ENCODE measurements at regions not wholly inside any gene's neighbourhood (a gene's known extent, or its start where the extent isn't known, plus 50 kb on each side); places are given as distances from the start of the nearest gene placed in this dataset.
"Not testable (repeated sequence)": the region's sequence is repeated elsewhere in the genome, so short reads cannot be mapped to it uniquely, and the experiment has no call there.

DNA sequence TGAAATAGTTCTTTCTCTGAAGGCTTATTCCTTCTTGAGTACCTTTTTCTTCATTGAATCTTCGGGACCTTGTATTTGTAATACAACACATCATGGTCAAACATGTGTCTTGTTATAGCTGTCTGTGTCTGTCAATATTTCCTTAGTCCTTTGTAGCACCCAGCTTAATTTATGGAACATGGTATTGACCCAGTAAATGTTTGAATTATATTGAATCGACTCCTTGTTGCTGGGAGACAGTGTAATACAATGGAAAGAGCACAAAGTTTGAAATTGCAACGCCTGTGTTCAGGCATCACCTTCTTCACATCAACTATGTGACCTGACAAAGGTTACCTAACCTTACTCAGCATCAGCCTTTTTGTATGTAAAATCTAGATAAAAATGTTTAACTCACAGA lies 267.2 kb upstream of the CYRIA start:
- H3K4me1 ChIP-seq = no peaks in the 10 kb centered on the region
- DNase-seq = no peak
- WGBS, 2 donors = 27 to 64% methylated on average over 3 of the region's 3 CpGs

DNA sequence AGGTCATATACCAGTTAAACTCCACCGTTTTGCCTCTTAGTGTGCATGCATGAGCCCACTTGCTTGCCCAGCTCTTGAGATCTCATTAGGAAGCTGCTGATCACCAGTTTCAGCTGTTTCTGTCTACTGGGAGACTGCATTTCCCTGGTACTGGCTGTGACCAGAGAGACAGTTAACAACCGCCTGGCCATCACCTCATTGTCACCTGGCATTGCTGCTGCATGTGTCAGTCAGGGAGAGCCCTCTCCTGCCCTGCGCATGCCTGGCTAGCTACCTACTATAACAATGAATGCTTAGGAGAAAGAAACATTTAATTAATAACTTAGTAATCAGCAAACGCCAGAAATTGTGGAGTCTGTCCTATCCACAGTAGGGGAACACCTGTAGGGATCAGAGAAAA lies 265.8 kb upstream of the CYRIA start:
- no peaks in the 10 kb centered on the region for H3K36me3 ChIP-seq
- no peak for TF ChIP-seq EP300 (IDR thresholded peaks at IDR 0.05)
- no peak for TF ChIP-seq POLR2AphosphoS5 (IDR thresholded peaks at IDR 0.05)
- TF ChIP-seq, protein P1, sequence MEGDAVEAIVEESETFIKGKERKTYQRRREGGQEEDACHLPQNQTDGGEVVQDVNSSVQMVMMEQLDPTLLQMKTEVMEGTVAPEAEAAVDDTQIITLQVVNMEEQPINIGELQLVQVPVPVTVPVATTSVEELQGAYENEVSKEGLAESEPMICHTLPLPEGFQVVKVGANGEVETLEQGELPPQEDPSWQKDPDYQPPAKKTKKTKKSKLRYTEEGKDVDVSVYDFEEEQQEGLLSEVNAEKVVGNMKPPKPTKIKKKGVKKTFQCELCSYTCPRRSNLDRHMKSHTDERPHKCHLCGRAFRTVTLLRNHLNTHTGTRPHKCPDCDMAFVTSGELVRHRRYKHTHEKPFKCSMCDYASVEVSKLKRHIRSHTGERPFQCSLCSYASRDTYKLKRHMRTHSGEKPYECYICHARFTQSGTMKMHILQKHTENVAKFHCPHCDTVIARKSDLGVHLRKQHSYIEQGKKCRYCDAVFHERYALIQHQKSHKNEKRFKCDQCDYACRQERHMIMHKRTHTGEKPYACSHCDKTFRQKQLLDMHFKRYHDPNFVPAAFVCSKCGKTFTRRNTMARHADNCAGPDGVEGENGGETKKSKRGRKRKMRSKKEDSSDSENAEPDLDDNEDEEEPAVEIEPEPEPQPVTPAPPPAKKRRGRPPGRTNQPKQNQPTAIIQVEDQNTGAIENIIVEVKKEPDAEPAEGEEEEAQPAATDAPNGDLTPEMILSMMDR (IDR thresholded peaks at IDR 0.05) = no peak
- TF ChIP-seq POLR2A (IDR thresholded peaks at IDR 0.05) = no peak
- H3K4me1 ChIP-seq = no peaks in the 10 kb centered on the region
- no peaks in the 10 kb centered on the region for H3K27me3 ChIP-seq
- H3K9me3 ChIP-seq = no peaks in the 10 kb centered on the region
- WGBS, 2 donors = 61 to 79% methylated on average over 4 of the region's 4 CpGs
- no peak overlapping the region for H3K4me3 ChIP-seq
- intact Hi-C loops (cut with DNase I) = no loop called here
- H3K27ac ChIP-seq = no peak overlapping the region
- no peak for DNase-seq

More for the DNA sequence above, 267.2 kb upstream of the CYRIA start:
- no peaks in the 10 kb centered on the region for H3K9me3 ChIP-seq
- no peak overlapping the region for H3K27ac ChIP-seq
- intact Hi-C loops (cut with DNase I) = no loop called here
- H3K27me3 ChIP-seq = no peaks in the 10 kb centered on the region
- TF ChIP-seq POLR2A (IDR thresholded peaks at IDR 0.05) = no peak
- no peak for TF ChIP-seq EP300 (IDR thresholded peaks at IDR 0.05)
- TF ChIP-seq POLR2AphosphoS5 (IDR thresholded peaks at IDR 0.05) = no peak
- TF ChIP-seq, protein P1 (IDR thresholded peaks at IDR 0.05) = no peak
- H3K4me3 ChIP-seq = no peak overlapping the region
- no peaks in the 10 kb centered on the region for H3K36me3 ChIP-seq

DNA sequence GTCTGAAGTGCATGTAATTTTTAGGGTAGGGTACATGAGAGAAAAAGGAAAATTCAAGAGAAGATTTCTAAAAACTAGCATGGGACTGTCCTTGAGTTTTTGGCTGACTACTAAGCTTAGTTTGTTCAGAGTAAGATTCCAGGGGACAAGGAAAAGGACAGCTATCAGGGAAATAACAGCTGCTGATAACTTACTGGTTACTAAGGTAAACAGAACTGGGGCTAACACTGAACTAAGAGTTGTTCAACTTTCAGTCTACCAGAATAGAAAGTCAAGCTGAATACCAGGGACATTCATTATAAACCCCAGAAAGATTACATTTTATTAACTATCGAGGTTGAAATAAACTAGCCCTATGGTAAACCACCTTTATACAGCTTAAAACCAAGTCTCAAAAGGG lies 261.8 kb upstream of the CYRIA start:
- WGBS, 2 donors = 86% methylated on average over 1 of the region's 1 CpG
- Histone ChIP-seq H3K4me1 (no peaks in the 10 kb centered on the region), H3K4me3 (no peak overlapping the region), H3K36me3 (no peaks in the 10 kb centered on the region), H3K9me3 (no peaks in the 10 kb centered on the region), H3K27me3 (no peaks in the 10 kb centered on the region), H3K27ac (no peak overlapping the region)
- intact Hi-C loops (cut with DNase I) = no loop called here
- DNase-seq = no peak
- TF ChIP-seq POLR2AphosphoS5 (IDR thresholded peaks at IDR 0.05) (no peak), POLR2A (IDR thresholded peaks at IDR 0.05) (no peak), EP300 (IDR thresholded peaks at IDR 0.05) (no peak)
- TF ChIP-seq, protein P1 (IDR thresholded peaks at IDR 0.05) = no peak

DNA sequence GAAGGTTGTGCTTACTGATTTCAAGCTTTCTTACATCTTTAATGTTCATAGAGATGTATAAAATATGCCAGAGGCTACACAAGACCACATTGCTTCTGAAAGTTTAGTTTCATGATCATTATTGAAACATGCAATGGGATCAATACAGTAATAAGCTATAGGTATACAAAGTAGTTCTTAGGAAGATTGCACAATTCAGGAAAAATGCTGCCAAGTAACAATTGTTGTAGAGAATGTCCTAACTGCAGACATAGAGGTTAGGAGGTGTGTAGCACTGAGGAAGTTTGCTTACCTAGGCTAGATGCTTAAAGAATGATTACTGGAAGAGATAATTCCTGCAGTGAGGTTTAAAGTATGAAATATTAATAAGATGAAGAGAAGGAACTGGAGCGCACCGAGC lies 259.5 kb upstream of the CYRIA start:
- no peak overlapping the region for H3K27ac ChIP-seq
- no peak for DNase-seq
- TF ChIP-seq, protein P1 (IDR thresholded peaks at IDR 0.05) = no peak
- no peak for TF ChIP-seq POLR2A (IDR thresholded peaks at IDR 0.05)
- no peak for TF ChIP-seq POLR2AphosphoS5 (IDR thresholded peaks at IDR 0.05)
- no peak for TF ChIP-seq EP300 (IDR thresholded peaks at IDR 0.05)
- H3K4me1 ChIP-seq = no peaks in the 10 kb centered on the region
- no peak overlapping the region for H3K4me3 ChIP-seq
- no peaks in the 10 kb centered on the region for H3K36me3 ChIP-seq
- H3K9me3 ChIP-seq = no peaks in the 10 kb centered on the region
- intact Hi-C loops (cut with DNase I) = no loop called here
- no peaks in the 10 kb centered on the region for H3K27me3 ChIP-seq
- WGBS, 2 donors = 95 to 96% methylated on average over 2 of the region's 2 CpGs

DNA sequence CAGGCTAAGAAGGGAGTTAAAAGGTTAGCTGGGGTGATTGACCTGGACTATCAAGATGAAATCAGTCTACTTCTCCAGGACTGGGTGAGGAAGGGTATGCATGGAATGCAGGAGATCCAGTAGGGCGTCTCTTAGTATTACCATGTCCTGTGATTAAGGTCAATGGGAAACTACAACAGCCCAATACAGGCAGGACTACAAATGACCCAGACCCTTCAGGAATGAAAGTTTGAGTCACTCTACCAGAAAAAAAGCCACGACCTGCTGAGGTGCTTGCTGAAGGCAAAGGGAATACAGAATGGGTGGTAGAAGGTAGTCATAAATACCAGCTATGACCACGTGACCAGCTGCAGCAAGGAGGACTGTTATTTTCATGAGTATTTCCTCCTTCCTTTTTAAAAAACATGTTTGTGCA lies 249.7 kb upstream of the CYRIA start:
- WGBS, 2 donors = 31 to 65% methylated on average over 3 of the region's 3 CpGs
- H3K4me3 ChIP-seq; H3K4me1 ChIP-seq; H3K36me3 ChIP-seq; H3K9me3 ChIP-seq; intact Hi-C loops (cut with DNase I); DNase-seq; H3K27ac ChIP-seq; H3K27me3 ChIP-seq: not testable (repeated sequence)

Data from sigmoid colon (tissue), 6 donors.